CD4-positive, CD25-positive, alpha-beta regulatory T cell (primary cell): ENCODE measurements at regions not wholly inside any gene's neighbourhood (a gene's known extent, or its start where the extent isn't known, plus 50 kb on each side); places are given as distances from the start of the nearest gene placed in this dataset.

ENCODE experiments used
- ATAC-seq, 2 donors: fragments of 150-1000 bp; cut with Tn5 transposase; one replicate each; pipeline ENCODE4 v1.10.0; 2021; ENCODE audit warnings: low read depth in 2 of 2, moderate number of reproducible peaks in 2 of 2, moderate library complexity in 1 of 2
- DNase-seq, 3 donors: peaks; one replicate each; pipeline versions ENCODE4 v3.0.0 to v3.0.0-alpha.2; 2012 to 2022; ENCODE audit warnings: mixed read lengths in 1 of 3
- H3K27ac ChIP-seq: one replicate; pipeline ENCODE4 v1.7.0; 2013; ENCODE audit warnings: mild to moderate bottlenecking, low read length; ENCODE audit not compliant: insufficient read depth, poor library complexity, severe bottlenecking
- H3K27me3 ChIP-seq: one replicate; pipeline ENCODE4 v1.7.0; 2013; ENCODE audit warnings: low read length; ENCODE audit not compliant: control insufficient read depth, insufficient read depth
- H3K36me3 ChIP-seq: one replicate; pipeline ENCODE4 v1.7.0; 2013; ENCODE audit warnings: mild to moderate bottlenecking, low read length, moderate library complexity; ENCODE audit not compliant: control insufficient read depth, insufficient read depth
- H3K4me1 ChIP-seq: 2 replicates; pipeline ENCODE4 v1.7.0; 2013; ENCODE audit warnings: mild to moderate bottlenecking, low read length; ENCODE audit not compliant: insufficient read depth, control insufficient read depth, poor library complexity, severe bottlenecking
- H3K4me3 ChIP-seq: one replicate; pipeline ENCODE4 v1.7.0; 2013; ENCODE audit warnings: low read depth, mild to moderate bottlenecking, low read length, moderate library complexity
- H3K9me3 ChIP-seq, 2 experiments: 1 replicate in 1 of 2; 2 replicates in 1 of 2; pipeline ENCODE4 v1.7.0; 2013; ENCODE audit warnings: low read length in 2 of 2, mild to moderate bottlenecking in 1 of 2, moderate library complexity in 1 of 2; ENCODE audit not compliant: control insufficient read depth in 2 of 2
- H3K27ac Mint-ChIP-seq, 3 donors: one replicate each; pipeline ENCODE4 v1.8.0; 2020 to 2022; ENCODE audit warnings: mild to moderate bottlenecking in 3 of 3, mixed read lengths in 3 of 3, moderate library complexity in 2 of 3
- H3K27me3 Mint-ChIP-seq: one replicate; pipeline ENCODE4 v1.8.0; 2022; ENCODE audit warnings: mild to moderate bottlenecking, mixed read lengths
- H3K36me3 Mint-ChIP-seq: one replicate; pipeline ENCODE4 v1.8.0; 2020; ENCODE audit warnings: mixed read lengths
- H3K4me1 Mint-ChIP-seq, 4 donors: one replicate each; pipeline ENCODE4 v1.8.0; 2020 to 2022; ENCODE audit warnings: mixed read lengths in 4 of 4, mild to moderate bottlenecking in 1 of 4
- H3K4me3 Mint-ChIP-seq, 4 donors: one replicate each; pipeline ENCODE4 v1.8.0; 2020 to 2022; ENCODE audit warnings: mild to moderate bottlenecking in 4 of 4, mixed read lengths in 4 of 4, moderate library complexity in 3 of 4
- H3K9me3 Mint-ChIP-seq, 7 donors: one replicate each; pipeline ENCODE4 v1.8.0; 2020 to 2022; ENCODE audit warnings: mixed read lengths in 7 of 7, mild to moderate bottlenecking in 3 of 7, moderate library complexity in 2 of 7

DNA sequence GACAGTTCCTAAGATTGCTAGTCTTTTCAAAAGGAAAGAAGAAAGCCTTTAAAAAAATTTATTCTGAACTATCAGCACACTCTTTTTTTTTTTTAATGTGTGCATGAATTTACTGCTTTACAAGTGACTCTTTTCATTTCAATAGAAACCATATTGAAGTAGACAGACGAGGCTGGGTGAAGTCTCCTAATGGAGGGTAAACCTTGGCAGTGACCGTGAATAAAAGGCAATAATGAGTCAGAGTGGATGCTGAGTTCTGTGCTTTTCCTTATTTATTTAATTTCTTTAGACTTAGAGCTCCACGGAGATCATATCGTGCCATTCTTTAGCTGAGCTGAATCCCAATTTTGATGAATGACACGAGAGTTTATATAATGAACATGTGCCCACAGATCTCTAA is 196.9 kb downstream of the PRL start:
- Mint-ChIP-seq H3K27ac (no peak overlapping the region), H3K9me3 (peaks cover 0 to 2% (median 0%) of the 10 kb centered on the region in 7 donors), H3K27me3 (peaks cover 4% of the 10 kb centered on the region), H3K36me3 (no peaks in the 10 kb centered on the region), H3K4me1 (no peaks in the 10 kb centered on the region), H3K4me3 (no peak overlapping the region)
- H3K36me3 ChIP-seq, result no peaks in the 10 kb centered on the region
- no peak overlapping the region for H3K27ac ChIP-seq
- H3K4me3 ChIP-seq, result no peak overlapping the region
- H3K27me3 ChIP-seq, result no peaks in the 10 kb centered on the region
- DNase-seq (no peak), ATAC-seq (no peak)
- H3K9me3 ChIP-seq, result no peaks in the 10 kb centered on the region
- no peaks in the 10 kb centered on the region for H3K4me1 ChIP-seq

DNA sequence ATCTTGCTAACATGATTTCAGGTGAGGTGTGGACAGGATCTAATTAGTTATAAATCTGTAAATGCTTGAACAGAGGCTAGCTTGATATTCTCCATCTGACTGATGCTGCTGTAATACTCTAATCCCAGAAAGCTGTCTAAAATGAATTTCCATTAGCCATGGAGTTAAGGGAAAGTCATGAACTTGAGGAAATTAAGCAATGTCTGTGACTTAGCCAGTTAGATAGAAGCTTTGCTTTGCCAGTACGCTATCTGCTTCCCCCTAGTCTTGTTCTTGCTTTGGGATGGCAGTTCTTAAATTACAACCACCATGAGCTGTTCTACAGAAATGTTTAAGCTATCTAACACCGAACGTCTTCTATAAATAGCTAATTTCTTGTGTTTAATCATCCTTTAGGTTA is 195.7 kb downstream of the PRL start:
- no peaks in the 10 kb centered on the region for H3K36me3 ChIP-seq
- H3K4me3 ChIP-seq, result no peak overlapping the region
- ATAC-seq (no peak), DNase-seq (no peak)
- H3K4me1 ChIP-seq, result no peaks in the 10 kb centered on the region
- Mint-ChIP-seq H3K27me3 (peaks cover 4% of the 10 kb centered on the region), H3K36me3 (no peaks in the 10 kb centered on the region), H3K4me1 (no peaks in the 10 kb centered on the region), H3K27ac (no peak overlapping the region), H3K4me3 (no peak overlapping the region), H3K9me3 (peaks cover 0 to 2% (median 0%) of the 10 kb centered on the region in 7 donors)
- H3K27ac ChIP-seq, result no peak overlapping the region
- no peaks in the 10 kb centered on the region for H3K27me3 ChIP-seq
- H3K9me3 ChIP-seq, result no peaks in the 10 kb centered on the region

DNA sequence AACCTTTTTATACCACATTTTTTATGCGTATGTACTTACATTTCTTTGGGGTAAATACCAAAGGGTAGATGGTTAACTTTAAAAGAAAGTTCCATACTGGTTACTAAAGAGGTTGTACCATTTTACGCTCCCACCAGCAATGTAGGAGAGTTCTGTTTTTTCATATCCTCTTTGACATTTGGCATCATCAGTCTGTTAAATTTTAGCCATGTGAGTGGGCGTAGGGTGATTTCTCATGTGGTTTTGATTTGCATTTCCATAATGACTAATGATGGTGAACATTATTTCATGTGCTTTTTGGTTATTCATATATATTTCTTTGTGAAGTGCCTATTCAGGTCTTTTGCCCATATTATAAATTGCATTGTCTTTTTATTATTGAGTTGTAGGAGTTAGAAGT is 194.2 kb downstream of the PRL start:
- no peak overlapping the region for H3K4me3 Mint-ChIP-seq

DNA sequence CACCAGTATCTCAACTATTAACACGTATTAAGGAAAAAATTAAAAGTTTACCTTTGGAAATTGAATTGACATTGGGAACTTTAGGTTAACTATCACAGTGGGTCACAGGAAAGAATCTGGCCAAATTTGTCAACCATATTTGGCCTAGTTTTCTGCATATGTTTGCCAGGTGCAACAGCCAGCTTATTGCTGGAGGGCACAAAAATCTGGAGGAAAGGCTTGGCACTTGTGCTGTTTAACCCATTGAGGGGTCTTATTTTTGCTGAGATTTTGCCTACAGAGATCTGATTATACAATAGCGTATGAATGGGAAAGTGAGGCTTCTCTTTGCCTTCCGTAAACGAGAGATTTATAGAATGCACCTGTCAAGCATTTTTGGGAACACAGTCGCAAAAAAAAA is 190.4 kb downstream of the PRL start:
- Histone ChIP-seq H3K4me1 (no peaks in the 10 kb centered on the region), H3K36me3 (no peaks in the 10 kb centered on the region), H3K27ac (no peak overlapping the region), H3K4me3 (no peak overlapping the region), H3K9me3 (no peaks in the 10 kb centered on the region), H3K27me3 (no peaks in the 10 kb centered on the region)
- no peak overlapping the region for H3K4me3 Mint-ChIP-seq
- no peak overlapping the region for H3K27ac Mint-ChIP-seq
- no peaks in the 10 kb centered on the region for H3K36me3 Mint-ChIP-seq
- peaks cover 4% of the 10 kb centered on the region for H3K27me3 Mint-ChIP-seq
- peaks cover 0 to 4% (median 0%) of the 10 kb centered on the region in 7 donors for H3K9me3 Mint-ChIP-seq
- no peaks in the 10 kb centered on the region for H3K4me1 Mint-ChIP-seq
- ATAC-seq (no peak), DNase-seq (no peak)

More for the DNA sequence above, 194.2 kb downstream of the PRL start:
- Histone ChIP-seq H3K4me3 (no peak overlapping the region), H3K27ac (no peak overlapping the region), H3K27me3 (no peaks in the 10 kb centered on the region), H3K9me3 (no peaks in the 10 kb centered on the region), H3K4me1 (no peaks in the 10 kb centered on the region), H3K36me3 (no peaks in the 10 kb centered on the region)
- Mint-ChIP-seq H3K27me3 (peaks cover 4% of the 10 kb centered on the region), H3K36me3 (no peaks in the 10 kb centered on the region), H3K9me3 (peaks cover 0 to 2% (median 0%) of the 10 kb centered on the region in 7 donors), H3K27ac (no peak overlapping the region), H3K4me1 (no peaks in the 10 kb centered on the region)
- ATAC-seq, result no peak
- peak in 1 of 3 donors; percentile 0 for DNase-seq

DNA sequence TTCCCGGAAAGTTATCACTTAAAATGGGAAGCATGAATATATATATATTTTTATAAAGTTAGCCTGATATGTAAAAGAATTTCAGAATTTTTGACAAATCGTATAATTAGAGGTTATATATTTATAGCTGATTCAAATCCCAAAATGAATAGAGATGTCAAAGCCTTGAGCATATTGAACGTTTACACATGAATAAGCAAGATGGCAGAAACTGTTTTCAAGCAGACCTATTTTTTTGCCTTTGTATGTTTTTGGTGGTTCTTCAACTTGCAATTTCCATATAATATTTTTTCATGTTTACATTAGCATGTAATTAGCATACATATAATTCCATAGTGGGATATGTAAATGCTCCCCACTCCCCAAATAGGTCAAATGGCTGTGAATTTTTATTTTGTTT is 189.9 kb downstream of the PRL start:
- H3K27me3 ChIP-seq, result no peaks in the 10 kb centered on the region
- no peak overlapping the region for H3K4me3 Mint-ChIP-seq

DNA sequence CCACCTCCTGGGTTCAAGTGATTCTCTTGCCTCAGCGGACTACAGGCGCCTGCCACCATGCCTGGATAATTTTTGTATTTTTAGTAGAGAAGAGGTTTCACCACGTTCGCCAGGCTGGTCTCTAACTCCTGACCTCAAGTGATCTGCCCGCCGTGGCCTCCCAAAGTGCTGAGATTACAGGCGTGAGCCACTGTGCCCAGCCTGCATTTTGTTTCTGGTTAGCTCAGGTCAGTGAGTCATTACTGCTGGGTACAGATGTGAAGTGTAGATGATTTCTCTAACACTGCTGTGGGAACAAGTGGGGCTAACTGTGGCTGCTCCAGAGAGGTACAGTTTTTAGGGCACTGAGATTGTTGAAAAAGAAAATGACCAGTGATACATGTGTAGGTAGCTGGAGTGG is 188.6 kb downstream of the PRL start:
- peaks cover 2% of the 10 kb centered on the region for H3K27me3 Mint-ChIP-seq

More for the DNA sequence above, 189.9 kb downstream of the PRL start:
- DNase-seq, result no peak
- H3K27ac Mint-ChIP-seq, result no peak overlapping the region
- Histone ChIP-seq H3K9me3 (no peaks in the 10 kb centered on the region), H3K27ac (no peak overlapping the region), H3K4me1 (no peaks in the 10 kb centered on the region), H3K36me3 (no peaks in the 10 kb centered on the region), H3K4me3 (no peak overlapping the region)
- H3K9me3 Mint-ChIP-seq, result peaks cover 0 to 4% (median 0%) of the 10 kb centered on the region in 7 donors
- H3K36me3 Mint-ChIP-seq, result no peaks in the 10 kb centered on the region
- peaks cover 4% of the 10 kb centered on the region for H3K27me3 Mint-ChIP-seq
- H3K4me1 Mint-ChIP-seq, result no peaks in the 10 kb centered on the region
- ATAC-seq, result no peak

DNA sequence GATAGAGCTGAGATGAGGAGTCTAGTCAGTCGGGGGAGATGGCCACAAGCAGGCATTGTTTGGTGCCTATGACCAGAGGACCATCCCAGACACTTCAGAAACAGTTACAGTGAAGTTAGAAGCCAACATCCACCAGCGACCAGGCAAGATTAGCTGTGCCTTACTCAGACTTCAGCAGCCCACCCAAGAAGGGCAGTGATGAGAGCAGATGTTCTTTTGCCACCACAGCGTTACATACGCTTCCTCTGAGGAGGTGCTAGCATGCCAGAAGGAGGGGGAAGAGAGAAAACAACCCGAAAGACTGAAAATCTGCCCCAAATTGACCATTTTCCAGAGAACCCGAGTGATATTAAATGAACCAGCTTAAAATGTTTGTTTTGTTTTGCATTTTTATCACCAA is 186.8 kb downstream of the PRL start:
- Mint-ChIP-seq H3K4me1 (no peaks in the 10 kb centered on the region), H3K36me3 (no peaks in the 10 kb centered on the region), H3K27me3 (no peaks in the 10 kb centered on the region), H3K9me3 (peaks cover 0 to 2% (median 0%) of the 10 kb centered on the region in 7 donors), H3K4me3 (no peak overlapping the region), H3K27ac (no peak overlapping the region)
- no peaks in the 10 kb centered on the region for H3K27me3 ChIP-seq
- no peaks in the 10 kb centered on the region for H3K4me1 ChIP-seq
- no peak overlapping the region for H3K4me3 ChIP-seq
- H3K36me3 ChIP-seq, result no peaks in the 10 kb centered on the region
- ATAC-seq (no peak), DNase-seq (no peak)
- H3K27ac ChIP-seq, result no peak overlapping the region
- no peaks in the 10 kb centered on the region for H3K9me3 ChIP-seq

More for the DNA sequence above, 188.6 kb downstream of the PRL start:
- H3K27ac Mint-ChIP-seq, result no peak overlapping the region
- H3K27ac ChIP-seq, result no peak overlapping the region
- no peak overlapping the region for H3K4me3 ChIP-seq
- H3K36me3 Mint-ChIP-seq, result no peaks in the 10 kb centered on the region
- no peak for ATAC-seq
- no peaks in the 10 kb centered on the region for H3K4me1 Mint-ChIP-seq
- H3K36me3 ChIP-seq, result no peaks in the 10 kb centered on the region
- no peaks in the 10 kb centered on the region for H3K4me1 ChIP-seq
- peaks cover 0 to 2% (median 0%) of the 10 kb centered on the region in 7 donors for H3K9me3 Mint-ChIP-seq
- H3K9me3 ChIP-seq, result no peaks in the 10 kb centered on the region
- H3K27me3 ChIP-seq, result no peaks in the 10 kb centered on the region
- H3K4me3 Mint-ChIP-seq, result no peak overlapping the region
- DNase-seq, result no peak

DNA sequence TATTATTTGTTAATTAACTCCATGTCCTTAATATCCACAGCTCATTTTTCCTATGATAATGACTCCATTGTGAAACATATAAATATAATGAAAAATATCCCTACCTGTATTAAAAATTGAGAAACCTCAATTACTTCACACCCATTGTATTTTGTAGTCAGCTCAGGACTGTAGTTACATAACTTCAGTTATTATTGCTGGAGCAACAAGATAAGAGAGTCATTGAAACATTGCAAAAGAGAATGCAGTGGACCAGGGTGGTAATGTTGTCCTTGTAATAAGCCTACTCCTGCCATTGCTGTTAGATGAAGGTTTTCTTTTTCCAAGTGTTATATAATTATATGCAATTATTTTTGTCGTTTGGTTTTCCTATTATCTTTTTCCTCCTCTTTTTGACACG is 184.4 kb downstream of the PRL start:
- no peaks in the 10 kb centered on the region for H3K27me3 Mint-ChIP-seq
- no peaks in the 10 kb centered on the region for H3K36me3 Mint-ChIP-seq
- peaks cover 0 to 3% (median 1%) of the 10 kb centered on the region in 7 donors for H3K9me3 Mint-ChIP-seq
- Histone ChIP-seq H3K27me3 (no peaks in the 10 kb centered on the region), H3K4me3 (no peak overlapping the region), H3K27ac (no peak overlapping the region), H3K9me3 (no peaks in the 10 kb centered on the region), H3K36me3 (no peaks in the 10 kb centered on the region), H3K4me1 (no peaks in the 10 kb centered on the region)
- H3K4me3 Mint-ChIP-seq, result no peak overlapping the region
- ATAC-seq, result no peak
- no peak overlapping the region for H3K27ac Mint-ChIP-seq
- no peak for DNase-seq
- no peaks in the 10 kb centered on the region for H3K4me1 Mint-ChIP-seq
